ENCODE measurements at regions not wholly inside any gene's neighbourhood (a gene's known extent, or its start where the extent isn't known, plus 50 kb on each side); places are given as distances from the start of the nearest gene placed in this dataset.

DNA sequence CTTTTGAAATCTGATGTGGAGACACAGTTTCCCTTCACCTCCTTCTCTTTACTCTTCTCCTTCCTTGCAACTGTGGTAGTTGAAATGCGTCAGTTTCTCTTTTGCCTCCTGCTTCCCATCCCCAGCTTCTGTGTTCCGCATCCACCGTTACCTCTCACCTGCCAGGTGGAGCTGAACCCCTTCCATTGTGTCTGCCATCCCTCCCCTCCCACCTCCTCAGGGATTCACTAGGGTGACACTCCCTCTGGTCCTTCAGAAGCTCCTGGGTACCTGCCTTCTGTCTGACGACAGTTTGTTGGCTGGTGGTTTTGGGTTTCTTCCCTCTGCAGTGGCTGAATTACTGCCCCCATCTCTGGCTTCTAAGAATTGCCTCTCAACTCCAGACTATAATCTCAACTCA is 132.1 kb downstream of the SLC24A2 start:
- ATAC-seq = no peak
- H3K4me3 ChIP-seq = no peak overlapping the region
- TF ChIP-seq, protein P1, sequence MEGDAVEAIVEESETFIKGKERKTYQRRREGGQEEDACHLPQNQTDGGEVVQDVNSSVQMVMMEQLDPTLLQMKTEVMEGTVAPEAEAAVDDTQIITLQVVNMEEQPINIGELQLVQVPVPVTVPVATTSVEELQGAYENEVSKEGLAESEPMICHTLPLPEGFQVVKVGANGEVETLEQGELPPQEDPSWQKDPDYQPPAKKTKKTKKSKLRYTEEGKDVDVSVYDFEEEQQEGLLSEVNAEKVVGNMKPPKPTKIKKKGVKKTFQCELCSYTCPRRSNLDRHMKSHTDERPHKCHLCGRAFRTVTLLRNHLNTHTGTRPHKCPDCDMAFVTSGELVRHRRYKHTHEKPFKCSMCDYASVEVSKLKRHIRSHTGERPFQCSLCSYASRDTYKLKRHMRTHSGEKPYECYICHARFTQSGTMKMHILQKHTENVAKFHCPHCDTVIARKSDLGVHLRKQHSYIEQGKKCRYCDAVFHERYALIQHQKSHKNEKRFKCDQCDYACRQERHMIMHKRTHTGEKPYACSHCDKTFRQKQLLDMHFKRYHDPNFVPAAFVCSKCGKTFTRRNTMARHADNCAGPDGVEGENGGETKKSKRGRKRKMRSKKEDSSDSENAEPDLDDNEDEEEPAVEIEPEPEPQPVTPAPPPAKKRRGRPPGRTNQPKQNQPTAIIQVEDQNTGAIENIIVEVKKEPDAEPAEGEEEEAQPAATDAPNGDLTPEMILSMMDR (IDR thresholded peaks at IDR 0.05) = no peak
- no peaks in the 10 kb centered on the region for H3K4me1 ChIP-seq
- intact Hi-C loops (cut with DNase I) = no loop called here
- H3K27ac ChIP-seq = no peak overlapping the region
- DNase-seq = no peak
- H3K27me3 ChIP-seq = no peaks in the 10 kb centered on the region
- no peaks in the 10 kb centered on the region for H3K9me3 ChIP-seq
- no peaks in the 10 kb centered on the region for H3K36me3 ChIP-seq

- Histone ChIP-seq H3K4me1 (no peaks in the 10 kb centered on the region), H3K27ac (no peak overlapping the region), H3K4me3 (no peak overlapping the region), H3K9me3 (no peaks in the 10 kb centered on the region), H3K27me3 (no peaks in the 10 kb centered on the region), H3K36me3 (no peaks in the 10 kb centered on the region)
- intact Hi-C loops (cut with DNase I) = no loop called here
- DNase-seq (no peak), ATAC-seq (no peak)
- TF ChIP-seq, protein P1 (IDR thresholded peaks at IDR 0.05) = no peak
Observed at GRCh38 chr9:19651681-19652080, 137.2 kb downstream of the SLC24A2 start.

GRCh38 chr9:19650312-19650711 is 138.5 kb downstream of the SLC24A2 start:
- ATAC-seq (no peak), DNase-seq (no peak)
- TF ChIP-seq, protein P1 (IDR thresholded peaks at IDR 0.05) = no peak
- no peaks in the 10 kb centered on the region for H3K9me3 ChIP-seq
- H3K4me1 ChIP-seq = no peaks in the 10 kb centered on the region
- H3K4me3 ChIP-seq = no peak overlapping the region
- intact Hi-C loops (cut with DNase I) = no loop called here
- no peak overlapping the region for H3K27ac ChIP-seq
- H3K27me3 ChIP-seq = no peaks in the 10 kb centered on the region
- H3K36me3 ChIP-seq = no peaks in the 10 kb centered on the region

DNA sequence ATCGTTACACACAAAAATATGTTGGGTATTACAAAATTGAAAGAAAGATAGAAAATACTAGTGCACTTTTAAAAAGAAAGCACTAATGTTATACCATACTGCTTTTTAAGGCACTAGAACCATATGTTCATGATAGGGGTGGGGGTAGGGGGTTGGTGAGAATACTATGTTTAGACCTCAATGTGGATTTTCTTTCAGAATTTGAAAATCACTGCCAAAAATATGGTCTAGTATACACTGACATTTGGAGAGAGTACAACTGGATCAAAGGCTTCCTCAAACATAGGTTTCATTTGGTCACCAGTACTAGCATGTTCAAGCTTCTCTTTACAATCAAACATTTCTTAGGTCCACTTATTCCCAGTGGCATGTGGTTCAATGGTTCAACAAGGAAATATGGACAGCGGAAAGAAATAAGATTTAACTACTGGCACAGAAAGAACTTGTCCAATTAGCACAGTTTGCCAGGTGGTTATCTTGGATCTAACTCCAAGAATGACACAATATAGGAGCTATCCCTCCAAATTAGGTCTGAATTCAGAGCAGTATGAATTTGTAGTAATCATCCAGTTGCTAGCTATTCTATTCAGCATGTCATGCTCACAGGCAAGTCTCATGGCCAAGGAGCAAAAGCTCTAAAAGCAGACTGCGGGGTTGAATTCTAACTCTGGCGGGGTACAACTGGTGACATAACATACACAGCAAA is 139.3 kb downstream of the SLC24A2 start:
- no peak overlapping the region for H3K27ac ChIP-seq
- TF ChIP-seq, protein P1 (IDR thresholded peaks at IDR 0.05) = no peak
- H3K9me3 ChIP-seq = no peaks in the 10 kb centered on the region
- H3K4me1 ChIP-seq = no peaks in the 10 kb centered on the region
- H3K27me3 ChIP-seq = no peaks in the 10 kb centered on the region
- no peak overlapping the region for H3K4me3 ChIP-seq
- H3K36me3 ChIP-seq = no peaks in the 10 kb centered on the region
- intact Hi-C loops (cut with DNase I) = no loop called here
- DNase-seq (no peak), ATAC-seq (no peak)

DNA sequence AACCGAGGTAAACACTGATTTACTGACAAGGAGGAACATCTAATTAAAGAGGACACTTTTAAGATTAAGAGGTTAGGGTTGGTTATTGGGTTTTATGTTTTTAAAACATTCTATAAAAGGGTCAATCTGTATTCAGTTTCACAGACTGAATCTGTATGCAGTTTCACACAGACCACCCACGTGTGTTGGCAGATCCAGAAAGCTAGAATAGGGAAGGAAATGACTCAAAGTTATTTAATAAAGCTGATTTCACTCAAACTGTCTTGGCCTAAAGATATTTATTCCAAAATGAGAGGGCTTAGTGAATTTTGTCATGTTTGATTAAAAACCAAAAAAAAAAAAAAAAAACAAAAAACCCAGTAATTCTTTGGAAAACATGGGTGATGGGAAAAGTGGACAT is 140.2 kb downstream of the SLC24A2 start:
- Histone ChIP-seq H3K27me3 (no peaks in the 10 kb centered on the region), H3K4me1 (no peaks in the 10 kb centered on the region), H3K4me3 (no peak overlapping the region), H3K36me3 (no peaks in the 10 kb centered on the region), H3K27ac (no peak overlapping the region), H3K9me3 (no peaks in the 10 kb centered on the region)
- TF ChIP-seq, protein P1 (IDR thresholded peaks at IDR 0.05) = no peak
- DNase-seq = no peak
- intact Hi-C loops (cut with DNase I) = no loop called here
- ATAC-seq = no peak

GRCh38 chr9:19643875-19644274 is 145.0 kb downstream of the SLC24A2 start:
- ATAC-seq (no peak), DNase-seq (no peak)
- H3K4me1 ChIP-seq = no peaks in the 10 kb centered on the region
- H3K36me3 ChIP-seq = no peaks in the 10 kb centered on the region
- no peak overlapping the region for H3K4me3 ChIP-seq
- H3K27me3 ChIP-seq = no peaks in the 10 kb centered on the region
- H3K27ac ChIP-seq = no peak overlapping the region
- intact Hi-C loops (cut with DNase I) = no loop called here
- H3K9me3 ChIP-seq = no peaks in the 10 kb centered on the region
- TF ChIP-seq, protein P1 (IDR thresholded peaks at IDR 0.05) = no peak
